ENCODE measurements at regions not wholly inside any gene's neighbourhood (a gene's known extent, or its start where the extent isn't known, plus 50 kb on each side); places are given as distances from the start of the nearest gene placed in this dataset.
"Not testable (repeated sequence)": the region's sequence is repeated elsewhere in the genome, so short reads cannot be mapped to it uniquely, and the experiment has no call there.

DNA sequence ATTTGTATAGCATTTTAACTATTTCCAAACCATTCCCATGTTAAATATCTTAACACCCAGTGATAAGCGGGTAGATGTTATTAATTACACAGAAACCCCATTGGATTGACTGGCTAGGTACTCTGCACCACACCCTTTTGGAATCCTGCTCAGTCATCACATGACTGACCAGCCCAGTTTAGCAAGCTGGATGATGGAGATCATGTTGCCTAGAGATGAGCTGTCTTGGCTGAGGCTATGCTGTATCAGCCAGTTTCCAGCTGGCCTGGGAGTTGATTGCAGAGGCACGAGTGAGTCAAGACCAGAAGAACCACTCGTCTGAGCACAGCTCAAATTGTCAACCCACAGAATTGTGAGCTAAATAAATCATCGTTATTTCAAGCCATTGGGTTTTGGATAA, 124.6 kb downstream of the ZNF621 start:
- no peak for DNase-seq

DNA sequence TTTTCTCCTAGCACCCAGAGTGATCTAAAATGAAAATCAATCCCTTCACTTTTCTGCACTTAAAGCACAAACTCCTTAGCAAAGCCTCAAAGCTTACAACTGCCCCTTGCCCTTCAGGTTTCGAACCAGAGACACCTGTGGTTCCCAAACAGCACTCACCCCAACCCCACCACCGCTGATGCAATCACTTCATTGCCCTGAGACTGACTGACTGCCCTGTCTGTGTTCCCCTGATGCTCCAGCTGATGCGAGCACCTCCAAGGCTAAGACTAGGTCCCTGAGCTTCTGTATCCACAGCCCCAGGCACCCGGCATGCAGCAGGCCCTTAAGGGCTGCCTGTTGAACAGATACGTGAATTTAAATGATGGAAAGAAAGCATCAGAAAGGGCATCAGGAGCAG, 127.3 kb downstream of the ZNF621 start:
- no peak for DNase-seq

DNA sequence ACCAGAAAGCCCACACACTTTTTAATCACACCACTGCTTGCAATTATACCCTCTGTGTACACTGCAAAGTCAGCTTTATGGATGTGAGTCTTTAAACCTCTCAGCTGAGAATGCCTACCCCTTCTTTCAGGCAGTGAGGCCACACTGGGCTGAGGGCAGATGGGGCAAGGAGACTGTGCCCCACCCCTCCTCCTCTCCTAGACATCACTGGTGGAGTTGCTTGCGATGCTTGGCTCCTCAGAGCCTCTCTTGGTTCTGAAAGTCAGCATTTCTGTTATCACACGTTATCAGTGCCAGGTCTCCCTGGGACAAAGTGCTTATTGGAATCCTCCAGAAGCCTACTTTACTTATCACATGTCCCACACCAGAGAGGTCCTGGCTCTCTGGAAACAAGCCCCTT, 128.2 kb downstream of the ZNF621 start:
- no peak for DNase-seq

DNA sequence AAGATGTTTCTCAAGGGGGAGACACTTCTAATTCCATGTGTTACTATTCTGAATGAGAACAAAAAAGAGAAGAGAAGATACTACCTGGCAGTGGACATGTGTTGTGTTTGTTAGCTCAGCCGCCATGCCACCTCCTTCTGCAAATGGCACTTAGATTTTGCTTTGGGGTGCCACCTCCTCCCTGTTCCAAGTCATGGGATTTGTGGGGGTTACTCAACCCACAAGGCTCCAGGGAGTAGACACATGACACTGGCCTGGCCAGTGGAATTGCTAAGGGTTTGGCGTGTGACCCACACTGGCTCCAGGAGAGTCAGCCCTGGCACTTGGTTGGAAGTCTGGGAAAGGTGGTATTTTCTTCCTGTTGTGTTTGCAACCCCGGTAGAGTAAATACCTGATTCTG, 129.1 kb downstream of the ZNF621 start:
- no peak for DNase-seq

DNA sequence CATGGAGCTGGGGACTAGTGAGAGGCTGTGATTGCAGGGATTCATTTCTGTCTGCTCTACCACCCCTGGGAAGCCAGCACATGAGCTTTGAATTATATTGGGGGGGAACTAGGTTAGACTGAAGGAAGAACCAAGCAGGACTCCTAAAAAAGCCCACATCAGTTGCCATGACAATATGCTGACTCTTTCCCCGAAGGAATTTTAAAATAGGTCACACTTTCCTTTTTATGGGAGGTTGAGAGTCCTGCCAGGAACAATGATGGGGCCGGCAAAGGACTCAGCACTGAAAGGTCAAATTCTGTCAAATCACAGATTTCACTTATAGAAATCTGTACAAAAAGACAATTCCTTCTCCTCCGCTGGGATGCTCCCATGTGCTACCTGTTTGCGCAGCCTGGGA, 130.8 kb downstream of the ZNF621 start:
- DNase-seq, result no peak

DNA sequence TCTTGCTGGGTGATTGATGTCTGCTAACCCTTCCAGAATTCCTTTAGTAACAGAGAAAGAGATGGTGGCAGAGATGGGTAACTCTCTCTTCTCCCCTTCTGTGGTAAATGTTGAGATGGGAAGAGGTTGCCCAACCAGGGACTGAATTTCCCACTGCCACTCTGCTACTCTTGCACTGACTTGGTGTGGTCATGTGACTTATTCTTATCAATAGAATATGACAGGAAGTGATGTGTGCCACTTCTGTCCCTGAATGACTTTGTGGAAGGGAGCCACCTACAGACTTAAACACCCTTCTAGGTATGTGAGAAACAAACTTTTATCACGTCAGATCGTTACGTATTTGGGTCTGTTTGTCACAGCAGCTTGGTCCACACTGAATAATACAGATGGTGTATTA, 132.9 kb downstream of the ZNF621 start:
- no peak for DNase-seq

DNA sequence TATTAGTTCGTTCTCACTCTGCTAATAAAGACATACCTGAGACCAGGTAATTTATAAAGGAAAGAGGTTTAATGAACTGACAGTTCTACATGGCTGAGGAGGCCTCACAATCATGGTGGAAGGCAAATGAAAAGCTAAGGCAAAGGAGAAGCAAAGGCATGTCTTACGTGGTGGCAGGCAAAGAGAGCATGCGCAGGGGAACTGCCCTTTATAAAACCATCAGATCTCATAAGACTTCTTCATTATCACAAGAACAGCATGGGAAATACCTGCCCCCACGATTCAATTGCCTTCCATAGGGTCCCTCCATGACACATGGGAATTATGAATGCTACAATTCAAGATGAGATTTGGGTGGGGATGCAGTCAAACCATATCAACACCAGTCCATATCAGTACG, 133.5 kb downstream of the ZNF621 start:
- no peak for DNase-seq

DNA sequence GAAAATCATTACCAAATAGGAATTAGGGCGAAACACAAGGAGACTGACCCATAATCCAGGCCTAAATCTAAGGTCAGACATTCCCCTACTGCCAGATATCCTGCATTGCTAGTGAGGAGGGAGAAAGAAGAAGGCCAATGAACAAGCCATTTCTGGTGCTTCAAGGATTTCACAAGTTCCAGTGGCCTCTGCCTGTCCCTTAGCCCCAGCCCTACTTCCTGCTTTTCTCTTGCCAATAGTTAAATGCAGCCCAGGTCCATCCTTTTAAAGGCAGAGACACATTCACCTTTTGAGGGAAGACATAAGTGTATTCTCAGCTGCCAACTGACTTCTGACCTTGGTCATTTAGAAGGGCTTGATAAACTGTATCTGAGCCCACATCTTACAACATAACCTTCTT, 135.8 kb downstream of the ZNF621 start:
- DNase-seq, result no peak

DNA sequence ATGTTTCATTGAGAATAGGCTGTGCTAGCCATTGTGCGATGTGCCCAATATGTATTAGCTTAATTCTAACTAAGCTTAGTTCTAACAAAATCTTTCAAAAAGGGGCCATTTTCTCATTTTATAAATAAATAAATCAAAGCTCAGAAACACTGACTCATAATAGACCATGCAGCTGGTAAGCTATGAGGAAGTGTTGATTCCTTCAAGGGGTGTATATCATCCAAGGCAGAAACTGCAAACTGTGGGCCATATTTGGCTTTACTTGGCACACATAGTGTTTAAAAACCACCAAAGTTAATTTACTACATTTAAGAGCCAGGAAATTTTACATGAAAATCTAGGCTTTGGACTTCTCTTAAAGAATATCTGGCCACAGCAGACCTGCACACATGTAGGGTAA, 136.5 kb downstream of the ZNF621 start:
- no peak for DNase-seq

DNA sequence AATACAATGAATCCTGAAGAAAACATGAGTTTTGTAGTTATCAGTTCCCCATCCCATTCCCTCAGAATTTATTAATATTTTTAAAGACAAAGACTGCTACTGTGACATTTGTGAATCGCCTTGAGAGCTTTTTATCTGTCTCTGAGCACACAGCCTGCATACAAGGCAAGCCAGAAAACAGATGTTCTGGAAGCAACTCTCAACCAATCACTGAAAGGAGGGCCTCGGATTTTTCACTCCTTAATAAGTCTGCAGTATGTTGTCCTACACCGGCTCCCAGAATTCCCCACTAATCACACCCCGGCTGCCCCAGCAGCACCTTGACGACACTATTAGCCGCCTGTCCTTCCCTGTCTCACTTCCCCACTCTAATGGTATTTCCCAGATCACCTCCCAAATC, 138.5 kb downstream of the ZNF621 start:
- no peak for DNase-seq

DNA sequence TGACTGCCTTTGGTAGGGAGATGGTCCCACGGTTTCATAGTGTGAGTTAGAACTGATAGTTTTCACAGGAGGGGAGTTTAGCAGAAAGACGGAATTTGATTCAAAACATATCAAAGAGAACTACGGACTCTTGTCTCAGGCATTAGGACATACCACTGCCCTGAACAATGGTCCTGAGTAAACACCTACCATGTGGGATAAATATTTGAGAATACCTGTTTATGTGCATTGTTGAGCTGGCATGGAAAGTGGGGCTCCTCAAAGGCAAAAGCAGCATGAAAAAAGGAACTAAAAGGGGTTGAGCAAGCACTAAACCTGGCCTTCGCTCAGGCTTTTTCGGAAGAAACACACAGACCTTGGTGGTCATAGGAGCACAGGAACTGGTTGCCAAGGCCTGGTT, 144.4 kb downstream of the ZNF621 start:
- no peak for DNase-seq

DNA sequence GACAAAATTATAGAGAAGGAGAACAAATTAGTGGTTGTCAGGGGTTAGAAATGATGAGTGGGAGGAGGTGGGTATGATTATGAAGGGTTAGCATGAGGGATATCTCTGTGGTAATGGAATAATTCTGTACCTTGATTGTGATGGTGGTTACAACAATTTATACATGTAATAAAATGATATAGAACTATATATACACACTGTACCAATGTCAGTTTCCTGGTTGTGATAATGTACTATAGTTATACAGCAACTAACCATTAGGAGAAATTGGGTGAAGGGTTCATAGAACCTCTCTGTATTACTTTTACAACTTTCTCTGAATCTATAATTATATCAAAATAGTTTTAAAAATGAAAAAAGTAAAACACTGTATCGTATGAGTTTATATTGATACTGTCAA, 148.1 kb downstream of the ZNF621 start:
- DNase-seq, result no peak

DNA sequence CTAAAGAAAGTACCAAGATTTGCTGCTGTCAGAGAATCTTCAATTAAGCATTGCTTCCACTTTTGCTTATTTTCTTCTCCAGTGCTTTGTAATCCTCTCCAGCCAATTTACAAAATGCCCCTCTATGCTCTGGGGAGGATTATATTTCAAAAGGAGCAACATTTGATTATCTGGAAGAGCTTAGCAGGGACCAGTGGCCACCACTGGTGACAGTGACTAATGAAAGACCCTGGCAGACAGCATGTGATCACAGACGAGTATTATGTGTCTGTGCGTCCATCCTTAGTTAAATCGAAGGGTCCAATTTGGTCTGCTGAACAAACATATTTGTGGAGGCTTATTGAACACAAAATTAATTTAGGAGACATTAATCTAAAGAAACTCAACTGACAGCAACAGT, 152.6 kb downstream of the ZNF621 start:
- DNase-seq, result no peak

DNA sequence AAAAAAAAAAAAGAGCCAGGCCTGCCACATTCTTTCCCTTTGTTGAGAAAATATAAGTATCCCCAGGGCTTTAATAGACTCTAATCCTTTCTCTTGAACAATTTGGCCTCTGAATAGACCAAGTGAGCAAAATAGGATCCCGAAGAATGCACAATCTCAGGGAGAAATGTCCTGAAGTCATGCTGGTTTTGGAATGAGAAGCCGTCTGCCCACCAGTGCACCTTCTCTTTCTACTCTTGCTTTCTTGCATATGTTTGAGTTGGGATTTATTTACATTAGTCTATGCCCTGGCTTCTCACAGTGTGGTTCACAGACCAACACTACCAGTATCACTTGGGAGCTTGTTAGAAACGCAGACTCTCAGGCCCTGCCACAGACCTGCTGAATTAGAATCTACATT, 153.0 kb downstream of the ZNF621 start:
- DNase-seq, result no peak

DNA sequence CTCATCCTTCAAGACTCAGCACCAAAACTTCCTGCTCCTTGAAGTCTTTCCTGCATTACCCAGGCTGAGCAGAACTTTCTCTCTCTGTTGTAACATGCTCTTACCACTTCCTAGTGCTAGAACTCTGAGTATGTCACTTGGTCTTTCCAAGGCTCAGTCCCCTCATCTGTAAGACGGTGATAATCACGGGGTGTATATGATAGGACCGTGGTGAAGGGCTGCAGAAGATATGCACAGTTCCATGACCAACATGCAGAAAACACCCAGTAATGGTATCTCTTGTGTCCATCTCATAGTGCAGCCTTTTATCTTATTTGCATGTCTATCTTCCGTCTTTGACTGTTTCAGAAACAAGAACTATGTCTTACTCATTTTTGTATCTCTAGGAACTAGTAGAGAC, 154.5 kb downstream of the ZNF621 start:
- no peak for DNase-seq

DNA sequence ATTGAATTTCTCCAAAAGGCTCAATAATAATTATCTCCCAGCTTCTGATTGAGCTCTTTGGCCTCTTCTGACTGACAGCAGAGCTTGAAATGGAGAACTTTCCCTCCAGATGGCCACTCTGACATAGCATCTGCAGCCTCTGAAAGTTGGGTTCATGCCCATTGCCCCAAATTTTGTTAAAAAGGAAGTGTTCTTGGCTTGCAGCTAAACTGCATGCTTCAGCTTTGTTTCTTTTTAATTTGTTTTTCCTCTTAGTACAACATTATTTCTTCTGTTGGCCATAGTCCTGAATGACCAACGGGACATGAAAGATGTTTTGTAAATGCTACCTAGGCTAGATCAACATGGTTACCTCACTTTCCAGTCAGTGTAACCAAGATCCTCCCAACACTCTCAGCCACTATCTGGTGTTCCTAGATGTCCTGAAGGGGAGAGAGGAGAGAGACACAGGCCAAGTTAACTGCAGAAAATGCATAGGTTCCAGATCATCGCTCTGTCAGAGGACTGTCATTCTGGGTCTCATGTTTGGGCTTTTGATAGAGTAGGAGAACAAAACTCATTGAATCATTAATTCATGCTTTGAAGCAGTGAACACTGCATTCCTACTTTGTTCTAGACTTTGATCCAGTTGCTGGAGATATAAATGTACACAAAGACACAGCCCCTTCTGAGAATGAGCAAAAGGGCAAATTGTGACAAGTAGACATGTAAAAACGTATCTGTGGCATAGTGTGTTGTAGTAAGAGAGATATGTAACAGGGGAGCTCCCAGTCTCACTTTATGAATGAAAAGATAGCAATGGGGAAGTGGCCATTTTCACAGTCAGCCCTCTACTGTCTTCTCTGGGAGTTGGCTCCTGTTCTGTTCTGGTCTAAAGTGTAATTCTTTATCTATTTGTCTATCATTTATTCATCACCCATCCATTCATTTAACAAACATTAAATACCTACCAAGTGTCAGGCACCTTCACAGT, 156.2 kb downstream of the ZNF621 start:
- DNase-seq, result no peak

DNA sequence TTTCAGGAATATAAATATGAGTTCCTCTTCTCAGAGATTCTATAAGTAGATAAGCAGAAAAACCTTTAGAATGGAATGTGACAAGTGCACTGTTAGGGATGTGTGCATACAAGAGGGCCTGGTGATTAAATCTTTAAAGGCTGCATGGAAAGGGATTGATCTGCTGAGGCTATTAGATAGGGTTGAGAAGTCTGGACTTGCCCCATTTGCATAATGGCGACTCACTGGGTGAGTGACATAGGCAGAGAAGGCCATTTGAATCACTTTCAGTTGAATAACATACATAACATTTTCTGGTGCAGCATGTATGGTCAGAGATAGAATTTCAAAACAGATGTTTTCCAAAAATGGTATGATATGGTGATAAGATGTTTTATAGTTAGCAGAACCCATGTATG, 156.9 kb downstream of the ZNF621 start:
- DNase-seq, result no peak

DNA sequence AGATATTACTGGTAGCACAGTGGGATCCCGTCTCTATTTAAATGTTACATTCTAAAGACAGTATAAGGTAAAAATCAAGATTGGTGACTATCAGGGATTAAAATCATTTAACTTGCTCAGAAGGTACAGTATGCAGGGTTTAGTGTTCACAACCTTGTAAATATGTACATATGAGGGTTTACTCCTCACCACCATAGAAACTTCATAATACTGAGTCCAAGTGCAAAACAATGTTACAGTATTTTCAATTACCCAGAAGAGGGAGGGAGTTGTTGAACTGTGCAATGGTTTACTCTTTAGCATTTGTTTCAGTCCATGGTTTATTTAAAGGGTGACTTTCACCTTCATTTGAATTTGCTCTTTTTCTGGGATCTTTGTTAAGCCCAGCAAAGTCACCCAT, 165.1 kb downstream of the ZNF621 start:
- no peak for DNase-seq

DNA sequence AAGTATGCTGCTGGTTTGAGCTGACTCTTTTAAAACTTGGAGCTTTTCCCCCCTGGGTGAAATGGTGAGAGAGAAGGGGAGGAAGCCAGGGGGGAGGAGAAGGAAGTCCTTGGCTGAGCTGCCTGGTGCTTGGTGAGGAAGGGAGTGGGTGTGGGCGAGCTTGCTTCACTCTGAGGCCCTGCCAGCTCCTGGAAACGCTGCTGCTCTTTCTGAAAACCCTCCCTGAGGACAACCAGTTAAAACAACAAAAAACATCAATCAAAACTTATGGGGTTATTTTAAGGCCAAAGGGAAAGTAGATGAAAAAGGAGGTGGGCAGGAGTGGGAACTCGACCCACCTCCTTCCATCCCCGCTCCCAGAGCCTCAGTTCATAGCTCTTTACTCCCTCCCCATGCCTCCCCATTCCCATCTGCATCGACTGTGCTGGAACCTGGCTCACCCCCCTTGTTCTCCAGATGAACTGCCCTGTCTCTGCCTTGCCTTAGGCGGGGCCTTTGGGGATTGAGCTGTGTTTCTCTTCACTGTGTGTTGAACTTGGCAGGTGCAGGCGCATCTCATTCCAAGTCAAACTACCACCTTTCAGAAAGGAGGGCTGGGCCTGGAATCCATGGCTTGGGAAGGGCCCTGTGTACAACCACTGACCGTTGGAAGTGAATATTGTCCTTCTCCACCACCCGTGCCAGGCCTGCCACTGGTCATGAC, 166.1 kb downstream of the ZNF621 start:
- no peak for DNase-seq

DNA sequence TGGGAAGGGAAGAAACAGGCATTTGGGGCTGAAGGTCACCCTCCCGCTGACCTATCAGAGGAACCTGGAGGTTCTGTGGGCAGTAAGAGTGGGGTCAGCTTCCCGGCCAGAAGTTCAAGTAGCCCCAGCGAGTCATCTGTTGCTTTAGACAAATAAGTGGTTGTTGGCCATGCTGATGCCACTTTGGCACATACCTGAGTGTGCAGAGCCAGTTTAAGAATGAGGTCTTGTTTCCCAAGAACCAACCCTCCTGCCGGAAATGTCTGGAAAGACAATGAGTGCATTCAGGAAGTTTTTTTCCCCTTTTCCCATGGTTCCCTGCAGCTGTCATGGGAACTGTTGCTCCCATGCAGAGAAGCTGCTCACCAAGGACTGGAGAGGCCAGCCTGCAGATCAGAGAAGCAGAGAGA, 166.7 kb downstream of the ZNF621 start:
- DNase-seq, result no peak

DNA sequence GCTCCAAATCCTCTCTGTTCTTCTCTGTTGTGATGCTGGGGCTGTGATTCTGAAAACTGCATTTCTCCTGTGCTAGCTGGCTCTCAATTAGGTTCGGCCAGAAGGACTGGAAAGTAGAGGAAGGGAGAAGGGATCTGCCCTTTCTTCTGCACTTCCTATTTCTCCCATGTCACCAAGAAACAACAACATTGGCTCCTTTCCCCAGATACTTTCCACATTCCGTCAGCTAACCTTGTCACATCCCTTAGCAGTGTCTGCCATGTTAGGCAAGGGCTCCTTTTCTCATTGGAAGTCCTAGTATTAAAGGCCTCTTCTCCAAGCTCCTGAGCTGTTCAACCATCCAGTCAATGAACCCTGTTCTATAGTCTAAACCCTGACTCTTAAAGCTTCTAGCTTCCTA, 171.1 kb downstream of the ZNF621 start:
- no peak for DNase-seq

DNA sequence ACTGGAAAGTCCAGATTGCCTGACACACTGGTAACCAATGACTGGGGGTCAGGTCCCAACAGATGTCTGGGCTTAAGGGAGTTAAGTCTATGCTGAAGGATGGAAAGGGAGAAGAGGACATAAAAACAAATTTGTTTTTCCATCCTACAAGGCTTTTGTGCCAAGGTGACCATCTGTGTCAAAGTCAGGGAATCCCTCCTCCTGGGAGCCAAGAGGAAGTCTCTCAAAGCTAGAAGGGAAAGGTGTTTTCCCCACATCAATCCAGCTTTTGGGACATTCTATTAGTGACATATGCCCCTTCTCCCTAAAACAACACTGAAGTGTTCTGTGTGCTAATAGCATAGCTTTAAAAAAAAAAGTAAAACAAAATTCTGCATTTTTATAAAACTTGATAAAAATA, 173.9 kb downstream of the ZNF621 start:
- DNase-seq, result not testable (repeated sequence)

DNA sequence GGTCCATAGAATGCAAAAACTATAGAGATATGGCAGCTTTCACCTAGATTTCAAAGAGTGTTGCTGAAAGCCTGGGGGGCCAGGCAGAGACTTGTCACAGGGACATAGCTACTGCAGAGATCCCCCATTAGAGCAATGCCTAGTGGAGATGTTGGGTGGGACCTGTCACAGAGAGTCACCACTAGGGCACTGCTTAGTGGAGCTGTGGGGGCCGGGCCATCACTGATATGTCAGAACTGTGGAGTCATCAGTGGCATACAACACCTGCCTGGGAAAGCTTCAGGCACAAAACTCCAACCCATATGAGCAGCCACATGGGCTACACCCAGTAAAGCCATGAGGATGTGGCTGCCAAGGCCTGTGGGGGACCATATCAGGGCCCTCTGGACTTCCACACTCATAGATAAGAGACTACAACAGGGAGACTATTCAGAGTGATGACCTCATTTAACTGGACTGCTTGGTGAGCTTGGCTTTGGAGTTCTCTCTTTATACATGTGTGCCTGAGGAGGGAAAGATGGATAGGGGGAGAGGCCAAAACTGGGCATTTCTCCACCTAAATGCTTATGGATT, 176.3 kb downstream of the ZNF621 start:
- no peak for DNase-seq

DNA sequence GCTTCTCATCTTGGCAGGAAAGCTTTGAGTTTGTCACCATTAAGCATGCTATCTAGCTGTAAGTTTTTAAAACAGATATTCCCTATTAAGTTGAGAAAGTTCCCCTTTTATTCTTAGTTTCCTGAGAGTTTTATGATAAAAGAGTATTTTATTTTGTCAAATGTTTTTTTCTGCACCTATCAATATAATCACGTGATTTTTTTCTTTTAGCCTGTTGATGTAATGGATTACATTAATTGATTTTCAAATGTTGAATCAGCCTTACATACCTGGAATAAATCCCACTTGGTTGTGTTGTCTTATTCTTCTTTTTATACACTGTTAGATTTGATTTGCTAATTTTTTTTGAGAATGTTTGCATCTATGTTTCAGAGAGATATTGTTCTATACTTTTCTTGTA, 179.5 kb downstream of the ZNF621 start:
- DNase-seq, result no peak

Measured in fibroblast of skin of back (primary cell).